ENCODE measurements at regions not wholly inside any gene's neighbourhood (a gene's known extent, or its start where the extent isn't known, plus 50 kb on each side); places are given as distances from the start of the nearest gene placed in this dataset.

DNA sequence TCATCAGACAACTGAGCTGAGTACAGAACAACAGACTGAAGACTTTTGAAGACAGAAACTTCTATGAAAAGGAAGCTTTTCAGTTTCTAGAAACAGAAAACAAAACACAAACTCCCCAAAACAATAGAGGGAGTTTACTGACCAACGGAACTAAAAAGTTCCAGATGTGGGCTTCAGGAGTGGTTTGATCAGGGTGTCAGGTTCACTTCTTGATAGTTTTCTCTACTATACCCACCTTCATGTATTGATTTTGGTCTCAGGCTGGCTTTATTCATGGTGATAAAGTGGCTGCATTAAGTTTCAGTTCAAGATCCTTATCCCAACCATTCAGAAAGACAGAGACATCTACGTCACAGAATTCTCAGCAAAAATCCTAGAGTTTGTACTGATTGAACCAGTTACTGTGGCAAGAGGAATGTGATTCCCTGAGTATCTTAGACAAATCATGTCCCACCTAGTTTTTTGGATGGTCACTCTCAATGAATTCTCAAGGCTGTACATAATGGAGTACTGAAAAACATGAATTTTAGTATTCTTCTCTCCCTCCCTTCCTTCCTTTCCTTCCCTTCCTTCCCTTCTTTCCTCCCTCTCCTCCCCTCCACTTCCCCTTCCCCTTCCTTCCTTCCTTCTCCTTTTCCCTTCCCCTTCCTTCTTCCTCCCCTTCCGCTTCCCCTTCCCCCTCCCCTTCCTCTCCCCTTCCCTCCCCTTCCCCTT lies 680.5 kb downstream of the PTPRU start:
- no peak for DNase-seq (ENCODE audit: low read depth, low spot score)

DNA sequence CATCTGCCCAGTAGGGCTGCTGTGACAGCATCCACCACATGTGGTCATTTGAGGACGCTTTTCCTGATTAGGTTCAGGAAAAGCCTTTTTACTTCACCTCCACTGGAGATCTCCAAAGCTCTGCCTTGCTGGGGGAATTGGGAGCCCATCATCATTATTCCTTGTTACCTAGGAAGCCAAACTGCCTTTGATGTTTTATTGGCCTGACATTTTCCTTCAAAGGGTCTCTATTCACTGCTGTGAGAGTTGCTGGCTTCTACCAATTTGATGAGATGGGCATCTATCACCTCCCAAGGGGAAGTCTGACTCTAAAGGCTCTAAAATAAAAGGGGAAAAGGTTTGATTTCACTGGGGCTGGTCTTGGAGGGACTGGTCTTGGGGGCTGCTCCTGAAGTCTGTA lies 678.6 kb downstream of the PTPRU start:
- no peak for DNase-seq (ENCODE audit: low read depth, low spot score)

DNA sequence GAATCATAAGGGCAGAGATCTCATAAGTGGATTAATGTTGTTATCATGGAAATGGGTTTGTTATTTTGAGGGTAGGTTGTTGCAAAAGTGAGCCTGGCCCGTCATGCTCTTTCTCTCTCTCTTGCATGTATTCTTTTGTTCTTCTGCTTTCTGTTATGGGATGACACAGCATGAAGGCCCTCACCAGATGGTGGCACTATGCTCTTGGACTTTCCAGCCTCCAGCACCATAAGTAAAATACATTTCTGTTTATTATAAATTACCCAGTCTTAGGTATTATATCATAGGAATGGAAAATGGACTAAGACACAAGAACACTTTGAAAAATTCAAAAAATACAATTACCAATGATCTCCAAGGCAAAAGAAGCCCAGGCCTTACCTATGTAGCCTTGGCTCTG lies 676.1 kb downstream of the PTPRU start:
- no peak for DNase-seq (ENCODE audit: low read depth, low spot score)

DNA sequence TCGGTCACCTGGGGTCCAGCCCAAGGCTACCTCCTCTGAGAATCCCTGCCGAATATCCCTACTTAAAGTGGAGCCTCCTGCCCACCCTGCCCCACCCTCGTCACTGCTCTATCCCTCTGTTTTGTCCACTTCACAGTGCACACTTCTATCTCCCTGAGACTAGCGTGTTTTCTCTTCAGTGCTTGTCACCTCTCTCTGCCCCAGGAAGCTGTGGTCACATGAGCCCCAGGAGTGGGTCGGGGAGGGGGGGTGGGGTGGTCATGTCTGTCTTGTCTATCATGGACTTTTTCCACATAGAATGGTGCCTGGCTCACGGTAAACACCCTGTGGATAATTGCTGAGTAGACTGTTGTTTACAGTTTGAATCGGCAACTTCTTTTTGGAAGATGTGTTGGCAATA lies 673.6 kb downstream of the PTPRU start:
- DNase-seq (ENCODE audit: low read depth, low spot score): no peak

DNA sequence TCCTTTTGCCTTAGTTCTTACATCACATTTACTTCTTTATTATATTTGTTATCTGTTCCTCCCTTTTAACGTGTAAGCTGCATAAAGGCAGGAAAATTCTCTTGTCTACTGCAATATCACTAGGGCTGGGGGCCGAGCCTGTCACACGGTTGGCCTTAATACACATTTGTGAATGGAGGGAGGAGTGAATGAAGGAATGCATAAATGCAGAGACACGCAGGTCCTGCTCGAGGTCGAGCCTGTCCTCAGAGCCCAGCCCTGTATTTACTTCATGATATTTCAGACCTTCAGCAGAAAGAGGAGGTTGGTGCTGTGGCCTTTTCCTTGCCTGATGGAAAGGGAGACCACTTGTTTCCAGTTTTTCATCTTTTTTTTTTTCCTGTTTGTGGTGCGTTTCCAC lies 671.3 kb downstream of the PTPRU start:
- DNase-seq (ENCODE audit: low read depth, low spot score): no peak

DNA sequence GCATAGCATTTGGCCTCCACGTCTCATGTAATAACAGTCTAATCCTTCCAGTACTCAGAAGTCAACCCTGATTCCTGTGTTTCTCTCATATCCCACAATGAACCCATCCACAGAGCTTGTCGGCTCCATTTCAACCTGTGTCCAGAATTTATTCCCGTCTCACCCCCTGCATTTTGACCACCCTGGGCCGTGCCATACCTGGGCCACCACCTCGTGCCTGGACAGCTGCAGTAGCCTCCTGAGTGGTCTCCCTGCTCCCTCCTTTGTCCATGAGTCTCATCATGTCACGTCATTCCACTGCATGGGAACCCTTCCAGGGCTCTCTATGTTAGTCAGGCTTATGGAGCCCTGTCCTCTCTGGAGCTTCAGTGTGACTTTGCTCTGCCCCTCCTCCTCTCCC lies 670.6 kb downstream of the PTPRU start:
- DNase-seq (ENCODE audit: low read depth, low spot score): no peak

DNA sequence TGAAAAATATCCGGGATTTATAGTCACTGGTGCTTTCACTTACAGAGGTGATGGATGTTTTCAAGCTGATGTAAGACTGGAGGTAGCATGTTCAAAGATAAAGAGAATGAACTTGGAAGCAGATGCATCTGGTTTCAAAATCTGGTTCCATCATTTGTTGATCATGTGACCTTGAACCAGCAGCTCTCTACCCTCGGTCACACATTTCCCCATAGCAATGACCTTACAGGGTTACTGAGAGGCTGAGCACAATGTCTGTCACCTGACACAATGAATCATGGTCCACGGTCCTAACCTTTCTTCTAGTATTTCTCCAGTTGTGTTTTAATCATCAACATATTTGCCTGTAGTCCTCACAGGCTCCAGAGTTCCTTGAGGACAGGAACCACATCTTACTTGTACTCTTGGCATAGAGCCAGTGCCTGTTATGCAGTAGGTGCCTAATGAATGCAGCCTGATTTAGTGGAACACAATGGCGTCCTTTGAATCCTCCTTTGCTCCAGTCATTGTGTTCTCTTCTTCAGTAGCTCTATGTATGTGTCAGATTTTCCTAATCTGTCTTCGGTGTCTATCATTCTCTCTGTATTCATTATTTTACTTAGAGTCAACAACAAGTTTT lies 667.3 kb downstream of the PTPRU start:
- DNase-seq (ENCODE audit: low read depth, low spot score): no peak

DNA sequence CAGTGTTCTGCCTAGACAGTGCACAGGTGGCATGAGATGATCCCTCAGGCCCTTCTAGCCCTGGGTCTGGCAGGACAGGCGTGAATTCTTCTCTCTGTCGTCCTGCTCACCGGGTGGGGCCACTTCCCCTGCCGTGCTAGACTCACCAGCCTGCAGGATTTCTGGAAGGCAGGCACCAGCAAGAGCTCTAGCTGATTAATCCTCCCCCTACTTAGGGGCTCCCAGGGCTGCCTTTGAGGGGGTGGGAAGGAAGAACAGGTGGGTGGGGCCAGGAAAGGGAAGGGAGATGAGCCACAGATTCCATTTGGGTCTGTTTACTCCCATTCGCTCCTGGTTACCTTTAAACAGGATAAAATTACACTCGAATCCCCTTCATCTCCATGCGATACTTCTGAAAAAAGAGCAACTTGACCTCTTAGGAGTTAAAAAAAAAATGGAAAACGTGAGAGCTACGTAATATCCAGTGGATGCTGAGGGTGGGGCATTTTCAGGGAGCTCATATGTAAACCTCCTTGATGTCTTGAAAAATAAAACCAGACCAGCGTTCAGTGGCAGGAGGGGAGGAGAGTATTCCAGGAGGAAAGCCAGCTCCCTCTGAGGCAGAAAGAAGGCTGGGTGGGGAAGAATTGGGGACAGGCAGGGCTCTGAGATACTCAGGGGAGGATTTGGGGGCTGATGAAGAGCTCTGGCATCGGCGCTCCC lies 665.5 kb downstream of the PTPRU start:
- DNase-seq (ENCODE audit: low read depth, low spot score): peak; percentile 44

DNA sequence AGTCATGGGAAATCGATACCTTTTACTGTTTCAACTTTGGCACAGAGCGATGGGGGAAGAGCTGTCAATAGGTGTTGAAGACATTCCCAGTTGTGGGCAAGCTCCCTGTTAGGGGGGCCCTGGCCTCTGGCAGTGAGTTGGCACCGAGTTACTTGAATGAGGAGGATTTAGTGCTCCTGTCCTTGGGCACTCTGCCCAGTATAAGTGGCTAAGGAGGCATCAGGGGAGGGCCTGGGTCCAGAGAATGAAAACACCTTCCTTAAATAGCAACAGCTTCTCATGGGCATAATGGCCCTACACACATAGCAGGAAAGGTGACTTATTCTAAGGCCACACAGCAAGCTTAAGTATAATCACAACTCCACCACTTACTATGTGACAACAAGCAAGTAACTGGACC lies 664.4 kb downstream of the PTPRU start:
- DNase-seq (ENCODE audit: low read depth, low spot score): no peak

DNA sequence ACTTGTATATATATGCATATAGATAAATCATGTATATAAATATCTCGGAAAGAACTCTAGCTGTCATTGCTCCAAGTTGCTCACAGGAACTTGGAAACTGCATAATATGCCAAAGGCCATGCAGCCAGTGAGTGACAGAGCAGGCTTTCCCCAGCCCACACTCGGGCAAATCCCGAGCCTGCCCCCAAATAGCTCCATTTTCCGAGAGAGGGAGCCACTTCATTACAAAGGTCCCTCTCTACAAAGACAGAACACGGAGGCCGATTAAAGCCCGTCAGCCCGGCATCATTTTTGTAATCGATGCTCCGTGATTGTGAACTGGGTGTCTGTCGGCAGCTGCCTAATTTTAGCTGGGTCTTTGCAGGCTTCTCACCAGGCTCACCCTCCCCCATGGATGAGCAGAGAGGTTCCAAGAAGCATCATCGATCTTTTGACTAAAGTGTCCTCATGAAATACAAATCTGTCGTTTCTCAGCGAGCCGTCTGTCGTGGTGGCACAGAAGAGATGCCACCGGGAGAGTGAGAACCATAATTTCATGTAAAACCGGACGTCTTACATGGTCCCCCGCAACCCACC lies 663.9 kb downstream of the PTPRU start:
- peak; percentile 39 for DNase-seq (ENCODE audit: low read depth, low spot score)

DNA sequence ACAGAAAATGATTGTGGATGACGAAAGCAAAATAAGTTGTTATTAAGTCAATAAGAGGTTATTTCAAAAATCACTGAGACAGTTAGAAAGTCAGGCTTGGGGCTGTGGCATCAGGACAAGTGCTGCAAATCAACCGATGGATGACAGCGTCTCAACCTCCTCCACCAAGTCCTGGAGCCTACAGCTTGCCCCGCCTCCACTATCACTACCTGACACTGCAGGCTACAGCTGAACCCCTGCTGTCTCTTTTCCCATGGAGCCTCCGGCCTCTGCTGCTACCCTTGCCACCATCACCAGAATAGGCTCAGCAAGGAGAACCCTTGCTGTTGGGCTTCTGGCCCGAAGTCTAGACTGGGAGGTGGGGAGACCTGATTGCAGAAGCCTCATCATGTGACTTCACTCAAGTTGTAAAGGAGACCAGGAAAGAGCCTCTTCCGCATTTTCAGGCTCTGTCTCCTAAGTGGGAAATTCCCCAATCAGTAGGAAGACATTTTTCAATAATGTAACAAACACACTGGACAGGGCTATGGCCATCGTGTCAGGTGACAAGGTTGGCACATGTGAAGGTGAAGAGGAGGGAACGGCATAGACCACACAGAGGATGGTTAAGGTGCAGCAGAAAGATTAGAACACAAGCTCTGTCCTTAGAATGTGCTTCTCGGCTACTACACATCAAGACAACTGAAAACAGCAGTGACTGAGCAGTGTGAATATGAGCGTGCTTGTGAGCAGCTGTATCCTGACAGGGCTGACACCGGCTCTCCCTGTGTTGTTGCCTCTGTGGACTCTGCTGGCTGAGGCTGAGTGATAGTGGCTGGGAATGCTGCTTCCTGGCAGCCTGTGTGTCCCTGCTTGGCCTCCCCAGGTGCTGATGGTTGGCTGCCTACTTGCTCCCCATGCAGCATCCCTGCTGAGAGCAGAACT lies 660.7 kb downstream of the PTPRU start:
- no peak for DNase-seq (ENCODE audit: low read depth, low spot score)

DNA sequence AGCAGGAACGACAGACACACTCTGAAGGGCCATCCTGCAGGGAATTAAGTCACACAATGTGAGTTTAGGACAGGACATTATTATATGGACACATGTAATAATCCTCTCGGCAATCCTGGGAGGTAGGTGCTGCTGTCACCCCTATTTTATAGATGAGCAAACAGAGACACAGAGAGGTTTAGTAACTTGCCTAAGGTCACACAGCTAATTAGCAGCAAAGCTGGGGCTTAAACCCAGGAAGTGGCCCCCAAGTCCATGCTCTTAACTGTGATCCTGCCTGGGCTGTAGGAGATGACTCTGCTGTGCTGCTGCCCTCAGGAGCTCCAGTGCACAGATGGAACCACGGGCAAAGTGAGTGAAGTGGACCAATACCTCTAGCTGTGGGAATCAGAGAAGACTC lies 660.0 kb downstream of the PTPRU start:
- no peak for DNase-seq (ENCODE audit: low read depth, low spot score)

DNA sequence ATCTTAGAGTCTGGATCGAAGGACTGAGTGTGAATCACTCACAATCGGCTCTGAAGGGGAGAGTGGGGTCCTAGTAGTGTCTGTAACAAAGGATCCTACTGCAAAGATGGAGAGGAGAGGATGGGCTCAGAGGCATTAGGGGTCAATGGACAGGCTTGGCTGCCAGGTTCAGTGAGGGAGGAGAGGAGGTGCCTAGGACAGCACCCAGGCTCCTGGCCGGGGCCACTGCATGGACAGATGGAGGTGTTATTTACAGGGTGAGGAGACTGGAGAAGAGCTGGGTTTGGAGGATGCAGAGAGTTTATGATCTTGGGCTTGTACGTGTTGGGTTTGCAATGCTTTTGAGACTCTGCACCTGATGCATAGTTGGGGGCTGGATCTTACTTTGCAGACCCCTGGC lies 658.9 kb downstream of the PTPRU start:
- no peak for DNase-seq (ENCODE audit: low read depth, low spot score)

DNA sequence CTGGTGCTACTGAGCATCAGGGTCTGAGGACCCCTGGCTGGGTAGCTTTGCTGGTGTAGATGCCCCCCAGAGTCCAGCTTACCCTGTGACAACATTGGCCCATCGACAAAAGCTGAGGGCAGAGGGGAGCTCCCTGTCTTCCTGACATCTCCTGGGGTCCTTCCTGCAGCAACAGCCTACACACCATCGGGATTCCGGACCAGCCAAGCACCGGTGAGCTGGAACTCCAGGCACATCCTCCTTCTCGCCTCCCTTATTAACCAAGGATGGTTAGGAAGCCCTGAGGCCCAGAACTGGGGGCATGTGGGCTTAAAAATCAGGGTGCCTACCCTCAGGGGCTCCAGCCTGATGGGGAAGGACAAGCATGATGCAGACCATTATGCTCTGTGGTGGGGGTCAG lies 658.0 kb downstream of the PTPRU start:
- DNase-seq (ENCODE audit: low read depth, low spot score): no peak

DNA sequence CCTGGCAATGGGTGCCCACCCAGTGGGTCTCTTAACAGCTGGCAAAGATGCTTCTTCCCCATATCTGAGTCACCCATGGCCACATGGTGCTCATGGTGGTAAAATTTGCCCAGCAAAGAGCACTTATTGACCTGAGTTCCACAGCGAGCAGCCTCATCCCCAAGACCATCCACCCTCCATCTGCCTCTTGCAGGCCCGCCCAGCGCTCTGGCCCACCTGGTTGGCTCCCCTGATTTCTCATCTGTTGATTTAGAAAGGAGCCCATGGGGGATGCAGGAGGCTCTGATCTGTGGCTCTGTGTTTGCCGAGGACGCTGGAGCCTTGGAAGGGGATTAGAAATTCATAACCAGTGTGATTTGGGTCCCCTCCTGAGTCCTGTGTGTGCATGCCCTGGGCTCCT lies 657.5 kb downstream of the PTPRU start:
- DNase-seq (ENCODE audit: low read depth, low spot score): no peak

DNA sequence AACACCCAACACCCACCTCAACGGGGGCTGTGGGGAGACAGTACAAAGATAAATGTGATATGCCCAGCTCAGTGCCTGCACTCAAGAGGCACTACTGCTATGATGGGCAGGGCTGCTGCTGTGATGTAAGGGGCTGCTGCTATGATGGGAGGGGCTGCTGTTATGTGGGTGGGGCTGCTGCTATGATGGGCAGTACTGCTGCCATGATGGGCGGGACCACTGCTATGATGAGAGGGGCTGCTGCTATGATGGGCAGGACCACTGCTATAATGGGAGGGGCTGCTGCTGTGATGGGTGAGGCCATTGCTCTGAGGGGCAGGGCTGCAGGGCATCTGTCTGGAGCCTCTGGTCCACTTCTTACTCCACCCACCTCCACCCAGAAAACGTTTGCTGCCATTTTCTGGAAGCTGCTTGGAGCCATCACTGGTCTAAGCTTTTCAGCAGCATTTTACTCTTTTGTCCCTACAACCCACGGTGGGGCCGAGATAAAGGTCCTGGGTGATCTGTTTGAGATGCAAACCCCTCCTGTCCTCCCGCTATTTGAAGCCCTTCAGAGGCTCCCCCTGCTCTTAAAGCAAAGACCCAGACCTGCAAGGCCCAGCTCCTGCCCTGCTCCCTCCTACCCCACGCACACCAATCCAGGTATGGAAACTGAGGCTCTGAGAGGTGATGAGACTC lies 656.9 kb downstream of the PTPRU start:
- no peak for DNase-seq (ENCODE audit: low read depth, low spot score)

DNA sequence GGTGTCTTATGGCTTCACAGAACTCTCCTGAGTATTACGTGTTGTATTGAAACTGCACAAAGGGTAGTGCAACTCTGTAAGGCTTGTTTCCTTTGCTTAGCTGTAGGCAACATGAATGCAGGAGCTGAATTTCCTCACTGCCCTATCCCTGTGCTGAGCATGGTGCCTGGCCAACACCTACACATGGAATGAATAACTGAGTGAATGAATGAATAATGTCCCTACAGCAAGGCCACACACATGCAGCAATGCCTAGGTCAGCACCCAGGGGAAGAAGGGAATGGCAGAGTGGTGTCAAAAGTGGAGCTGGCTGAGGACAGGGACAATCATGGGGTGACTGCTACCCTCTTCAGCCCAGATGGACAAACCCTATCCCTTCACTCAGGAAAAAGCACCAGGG lies 655.9 kb downstream of the PTPRU start:
- DNase-seq (ENCODE audit: low read depth, low spot score): no peak

DNA sequence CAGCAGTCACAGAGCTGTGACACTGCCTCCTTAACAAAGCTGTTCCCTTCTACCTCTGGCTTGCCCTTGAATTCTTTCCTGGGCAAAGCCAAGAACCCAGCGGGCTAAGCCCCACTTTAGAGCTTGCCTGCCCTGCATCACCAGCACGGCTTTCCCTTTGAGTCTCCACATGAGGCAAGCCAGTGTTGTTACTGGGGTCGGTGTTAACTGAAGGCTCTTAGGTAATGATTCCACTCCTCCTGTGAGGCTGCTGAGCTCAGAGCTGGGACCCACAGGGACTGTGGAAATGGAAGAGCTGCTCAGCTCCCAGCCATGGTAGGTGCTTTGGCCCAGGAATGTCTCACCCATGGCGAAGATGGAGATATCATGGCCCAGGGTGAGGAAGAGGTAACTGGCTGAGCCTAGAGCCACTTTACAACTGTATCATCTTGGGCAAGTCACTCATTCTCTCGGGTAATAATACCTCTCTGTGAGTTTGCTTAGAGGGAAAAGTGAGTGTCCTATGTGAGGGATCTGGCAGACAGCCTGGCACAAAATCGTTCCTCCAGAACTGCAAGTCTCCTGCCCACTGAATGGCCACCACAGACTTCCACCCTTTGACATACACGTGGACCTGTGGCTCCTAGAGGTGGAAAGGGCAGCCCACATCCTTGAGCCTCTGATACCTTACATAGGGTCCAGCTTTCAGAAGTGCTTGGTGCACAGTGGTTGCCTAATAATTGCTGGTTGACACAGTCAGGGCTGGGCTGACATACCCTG lies 654.1 kb downstream of the PTPRU start:
- DNase-seq (ENCODE audit: low read depth, low spot score): no peak

DNA sequence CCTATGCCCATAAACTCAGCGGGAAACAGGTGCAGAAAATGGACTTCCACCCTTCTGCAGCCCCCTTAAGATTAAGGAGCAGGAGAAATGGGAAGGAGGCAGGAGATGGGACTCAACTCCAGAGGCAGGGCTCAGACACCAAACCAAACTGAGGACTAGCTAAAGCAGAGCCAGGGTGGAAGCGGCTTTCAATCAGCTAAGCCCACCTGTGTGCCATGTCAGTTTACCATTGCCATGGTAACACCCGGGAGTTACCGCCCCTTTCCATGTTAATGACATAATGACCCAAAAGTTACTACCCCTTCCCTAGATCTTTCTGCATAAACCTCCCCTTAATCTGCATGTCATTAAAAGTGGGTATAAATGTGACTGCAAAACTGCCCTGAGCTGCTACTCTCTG lies 653.5 kb downstream of the PTPRU start:
- no peak for DNase-seq (ENCODE audit: low read depth, low spot score)

DNA sequence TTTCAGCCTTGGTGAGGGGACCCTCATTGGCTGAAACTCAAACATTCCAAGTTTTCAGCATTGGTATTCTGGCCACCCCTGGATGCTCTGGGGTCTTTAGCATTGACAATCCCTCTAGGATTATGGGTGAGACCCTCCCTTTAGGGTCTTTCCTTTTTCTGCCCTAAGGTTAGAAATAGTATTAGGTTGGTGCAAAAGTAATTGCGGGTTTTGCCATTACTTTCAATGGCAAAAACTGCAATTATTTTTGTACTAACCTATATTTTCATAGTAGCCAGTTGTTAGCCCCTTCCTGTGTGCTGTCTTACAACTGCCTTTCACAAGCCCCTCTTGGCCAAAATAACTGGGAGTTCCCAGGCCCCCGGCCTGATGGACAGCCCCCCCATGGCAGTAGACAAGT lies 648.4 kb downstream of the PTPRU start:
- DNase-seq (ENCODE audit: low read depth, low spot score): no peak
